ENCODE measurements at regions not wholly inside any gene's neighbourhood (a gene's known extent, or its start where the extent isn't known, plus 50 kb on each side); places are given as distances from the start of the nearest gene placed in this dataset.

DNA sequence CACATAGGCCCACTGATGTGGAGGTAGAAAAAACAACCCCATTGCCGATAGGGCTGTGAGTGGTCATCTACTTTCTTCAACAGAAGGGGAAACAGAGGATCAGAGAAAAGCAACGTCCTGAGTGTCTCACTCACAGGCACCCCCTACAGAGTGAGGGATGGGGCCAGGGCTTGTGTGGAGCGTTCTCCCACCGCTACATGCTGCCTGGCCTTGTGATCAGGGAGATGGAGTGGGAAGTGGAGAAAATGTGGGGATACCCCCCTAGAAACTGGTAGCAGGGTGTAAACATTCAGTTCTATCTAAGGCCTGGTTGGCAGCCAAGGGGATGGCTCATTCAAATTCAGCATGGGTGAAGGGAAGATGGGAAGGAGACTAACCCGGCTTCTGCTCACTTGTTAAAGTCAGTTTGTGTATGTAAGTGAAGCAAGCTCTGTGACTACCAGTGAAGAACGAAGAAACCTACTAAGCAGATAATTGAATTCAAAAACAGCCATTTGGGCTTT lies 73.0 kb upstream of the NAV2 start:
- no peak for TF ChIP-seq SUZ12 (IDR thresholded peaks at IDR 0.05; ENCODE audit: extremely low read depth, insufficient read depth, insufficient read length)
- TF ChIP-seq YY1 (IDR thresholded peaks at IDR 0.05; ENCODE audit: insufficient read depth, insufficient read length), result no peak
- TF ChIP-seq ZNF274 (IDR thresholded peaks at IDR 0.05; ENCODE audit: low read depth, low read length), result no peak
